ENCODE measurements at regions not wholly inside any gene's neighbourhood (a gene's known extent, or its start where the extent isn't known, plus 50 kb on each side); places are given as distances from the start of the nearest gene placed in this dataset.
"Not testable (repeated sequence)": the region's sequence is repeated elsewhere in the genome, so short reads cannot be mapped to it uniquely, and the experiment has no call there.

DNA sequence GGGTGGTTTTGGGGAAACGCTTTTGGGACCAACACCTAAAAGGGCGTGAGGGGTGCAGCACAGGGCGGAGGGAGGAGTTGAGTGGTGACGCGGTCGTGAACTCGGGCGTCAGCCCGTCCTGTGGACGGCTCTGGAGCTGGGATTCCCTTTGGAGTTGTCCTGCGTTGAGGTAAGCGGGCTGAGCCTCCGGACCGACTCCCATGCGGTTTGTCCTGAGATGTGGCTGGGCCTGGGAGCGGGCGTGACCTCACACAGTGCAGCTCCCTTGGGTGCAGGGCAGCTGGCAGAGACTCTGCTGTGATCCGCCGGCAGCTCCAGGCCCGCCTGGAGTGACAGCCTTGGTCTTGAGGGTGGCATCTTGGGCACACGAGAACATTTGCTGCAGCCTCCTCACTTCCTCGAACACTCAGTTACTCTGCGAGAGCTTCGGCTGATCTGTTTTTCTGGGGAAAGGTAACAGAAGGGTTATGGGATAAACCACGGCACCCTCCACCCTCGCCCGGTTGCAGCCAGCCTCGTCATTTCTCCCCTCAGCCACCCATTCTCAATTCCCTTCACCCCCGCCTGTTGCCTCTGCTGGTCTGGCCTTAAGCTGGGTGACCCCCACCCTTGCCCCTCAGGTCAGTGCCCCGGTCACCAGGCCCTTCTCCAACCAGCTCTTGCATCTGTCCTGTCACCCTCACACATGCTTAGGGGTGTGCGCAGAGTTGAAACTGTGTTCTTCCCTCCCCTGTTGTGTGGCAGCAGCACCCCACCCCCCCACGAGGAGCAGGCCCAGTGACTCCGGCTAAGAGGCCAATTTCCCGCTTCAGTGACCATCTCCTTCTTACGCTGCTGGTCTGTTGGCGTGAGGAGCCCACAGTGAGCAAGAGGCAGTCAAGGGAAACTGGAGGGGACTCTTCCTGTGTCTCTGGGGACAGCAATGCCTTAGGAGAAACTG is 94.2 kb upstream of the COL5A1 start:
- DNase-seq (ENCODE audit: low read depth), result no peak
- H3K4me3 ChIP-seq (ENCODE audit: control insufficient read depth, low read depth, low read length), result no peak overlapping the region
- TF ChIP-seq, protein P1, sequence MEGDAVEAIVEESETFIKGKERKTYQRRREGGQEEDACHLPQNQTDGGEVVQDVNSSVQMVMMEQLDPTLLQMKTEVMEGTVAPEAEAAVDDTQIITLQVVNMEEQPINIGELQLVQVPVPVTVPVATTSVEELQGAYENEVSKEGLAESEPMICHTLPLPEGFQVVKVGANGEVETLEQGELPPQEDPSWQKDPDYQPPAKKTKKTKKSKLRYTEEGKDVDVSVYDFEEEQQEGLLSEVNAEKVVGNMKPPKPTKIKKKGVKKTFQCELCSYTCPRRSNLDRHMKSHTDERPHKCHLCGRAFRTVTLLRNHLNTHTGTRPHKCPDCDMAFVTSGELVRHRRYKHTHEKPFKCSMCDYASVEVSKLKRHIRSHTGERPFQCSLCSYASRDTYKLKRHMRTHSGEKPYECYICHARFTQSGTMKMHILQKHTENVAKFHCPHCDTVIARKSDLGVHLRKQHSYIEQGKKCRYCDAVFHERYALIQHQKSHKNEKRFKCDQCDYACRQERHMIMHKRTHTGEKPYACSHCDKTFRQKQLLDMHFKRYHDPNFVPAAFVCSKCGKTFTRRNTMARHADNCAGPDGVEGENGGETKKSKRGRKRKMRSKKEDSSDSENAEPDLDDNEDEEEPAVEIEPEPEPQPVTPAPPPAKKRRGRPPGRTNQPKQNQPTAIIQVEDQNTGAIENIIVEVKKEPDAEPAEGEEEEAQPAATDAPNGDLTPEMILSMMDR (conservative IDR thresholded peaks at IDR 0.05; ENCODE audit: control insufficient read depth, insufficient read depth, low read depth, low read length), result no peak

DNA sequence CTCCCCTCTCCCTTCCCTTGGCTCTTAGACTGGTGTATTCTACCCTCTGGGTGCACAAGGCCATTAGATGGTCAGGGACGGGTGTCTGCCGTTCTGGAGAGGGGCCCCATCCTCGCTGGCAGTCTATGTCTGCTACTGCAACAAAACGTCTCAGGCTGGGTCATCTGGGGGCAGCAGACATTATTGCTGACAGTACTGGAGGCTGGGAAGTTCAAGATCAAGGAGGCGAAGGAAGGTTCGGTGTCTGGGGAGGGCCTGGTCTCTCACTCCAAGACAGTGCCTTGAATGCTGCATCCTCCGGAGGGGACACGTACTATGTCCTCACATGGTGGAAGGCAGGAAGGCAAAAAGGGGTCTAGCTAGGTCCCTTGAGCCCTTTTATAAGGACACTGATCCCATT is 93.4 kb upstream of the COL5A1 start:
- TF ChIP-seq, protein P1 (conservative IDR thresholded peaks at IDR 0.05; ENCODE audit: control insufficient read depth, insufficient read depth, low read depth, low read length), result no peak
- H3K4me3 ChIP-seq (ENCODE audit: control insufficient read depth, low read depth, low read length), result no peak overlapping the region
- DNase-seq (ENCODE audit: low read depth), result no peak

DNA sequence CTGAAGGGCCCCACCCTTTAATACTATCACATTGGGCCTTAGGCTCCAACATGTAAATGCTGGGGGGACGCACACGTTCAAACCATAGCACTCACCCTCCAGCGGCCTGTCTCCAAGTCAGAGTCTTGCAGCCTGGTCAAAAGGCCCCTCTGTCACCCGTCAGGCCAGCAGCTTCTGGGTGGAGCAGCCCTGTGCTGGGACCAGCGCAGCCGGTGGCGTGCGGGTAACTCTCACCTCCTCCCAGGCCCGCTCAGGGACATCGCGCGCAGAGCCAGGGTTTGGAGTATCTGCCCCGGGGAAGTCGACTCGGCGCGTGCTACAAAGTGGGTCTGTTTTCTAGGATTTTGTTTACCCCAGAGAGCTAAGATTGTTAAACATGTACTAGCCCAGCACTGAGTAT is 93.0 kb upstream of the COL5A1 start:
- no peak for DNase-seq (ENCODE audit: low read depth)
- H3K4me3 ChIP-seq (ENCODE audit: control insufficient read depth, low read depth, low read length), result no peak overlapping the region
- TF ChIP-seq, protein P1 (conservative IDR thresholded peaks at IDR 0.05; ENCODE audit: control insufficient read depth, insufficient read depth, low read depth, low read length), result no peak

DNA sequence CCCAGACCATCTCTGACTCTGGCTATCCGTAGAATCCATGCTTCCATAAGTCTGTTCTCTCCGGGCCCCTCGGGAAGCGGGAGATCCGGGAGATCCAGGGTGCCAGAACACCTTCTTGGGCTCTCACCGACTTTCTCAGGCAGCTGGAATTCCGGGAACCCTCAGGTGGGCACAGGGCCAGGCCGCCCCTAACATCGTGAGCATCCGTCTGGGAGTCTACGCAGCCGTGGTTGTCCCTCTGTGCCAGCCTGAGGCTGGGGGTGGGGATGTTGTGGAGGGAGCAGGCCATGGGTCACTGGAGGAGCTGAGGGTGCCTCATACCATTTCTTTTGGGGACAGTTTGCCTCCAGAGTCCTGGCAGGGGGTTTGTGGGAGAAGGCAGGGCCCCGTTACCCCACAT is 92.3 kb upstream of the COL5A1 start:
- no peak overlapping the region for H3K4me3 ChIP-seq (ENCODE audit: control insufficient read depth, low read depth, low read length)
- TF ChIP-seq, protein P1 (conservative IDR thresholded peaks at IDR 0.05; ENCODE audit: control insufficient read depth, insufficient read depth, low read depth, low read length), result no peak
- no peak for DNase-seq (ENCODE audit: low read depth)

DNA sequence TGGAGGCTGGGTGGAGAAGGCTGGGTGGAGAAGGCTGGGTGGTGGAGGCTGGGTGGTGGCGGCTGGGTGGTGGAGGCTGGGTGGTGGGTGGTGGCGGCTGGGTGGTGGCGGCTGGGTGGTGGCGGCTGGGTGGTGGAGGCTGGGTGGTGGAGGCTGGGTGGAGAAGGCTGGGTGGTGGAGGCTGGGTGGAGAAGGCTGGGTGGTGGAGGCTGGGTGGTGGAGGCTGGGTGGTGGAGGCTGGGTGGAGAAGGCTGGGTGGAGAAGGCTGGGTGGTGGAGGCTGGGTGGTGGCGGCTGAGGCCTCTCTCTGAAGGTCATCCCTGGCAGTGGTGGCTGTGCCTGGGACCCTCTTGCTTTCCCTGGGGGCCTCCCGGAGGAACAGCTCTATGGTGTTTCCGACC is 91.5 kb upstream of the COL5A1 start:
- not testable (repeated sequence) for DNase-seq (ENCODE audit: low read depth); H3K4me3 ChIP-seq (ENCODE audit: control insufficient read depth, low read depth, low read length)

DNA sequence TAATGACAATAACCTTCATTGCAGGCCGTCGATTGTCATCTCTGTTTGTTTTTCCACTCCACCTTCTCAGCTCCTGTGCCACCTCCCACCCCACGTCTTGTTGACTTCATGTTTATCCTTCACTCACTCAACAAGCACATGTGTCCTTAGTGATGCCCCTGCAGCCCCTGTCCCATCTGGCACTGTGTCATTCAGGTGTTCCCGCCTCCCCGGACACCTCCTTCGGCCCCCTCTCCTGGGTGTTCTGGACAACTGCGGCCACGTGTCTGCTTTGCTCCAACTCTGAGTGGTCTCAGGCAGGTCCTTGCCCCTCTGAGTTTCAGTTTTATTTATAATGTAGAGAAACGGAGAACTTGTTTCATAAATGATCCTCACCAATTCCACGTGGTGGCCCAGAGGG is 91.0 kb upstream of the COL5A1 start:
- no peak for DNase-seq (ENCODE audit: low read depth)
- H3K4me3 ChIP-seq (ENCODE audit: control insufficient read depth, low read depth, low read length), result no peak overlapping the region
- TF ChIP-seq, protein P1 (conservative IDR thresholded peaks at IDR 0.05; ENCODE audit: control insufficient read depth, insufficient read depth, low read depth, low read length), result no peak

DNA sequence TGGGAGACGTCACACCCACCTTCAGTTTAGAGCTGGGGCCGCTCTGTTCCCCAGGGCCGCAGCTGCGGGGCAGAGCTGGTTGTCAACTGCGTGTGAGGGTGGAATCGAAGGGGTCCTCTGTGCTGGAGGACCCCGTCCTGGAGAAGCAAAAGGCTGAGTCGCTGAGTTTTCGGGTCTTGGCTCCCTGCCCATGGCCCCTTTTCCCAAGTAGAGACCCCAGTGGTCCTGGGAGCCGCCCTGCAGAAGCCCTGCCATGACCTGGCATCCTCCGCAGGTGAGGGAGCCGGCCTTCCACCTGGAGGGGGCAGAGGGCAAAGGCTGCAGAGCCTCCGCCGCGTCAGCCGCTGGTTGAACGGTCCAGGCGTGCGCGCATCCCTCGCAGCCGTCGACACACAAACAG is 90.4 kb upstream of the COL5A1 start:
- no peak overlapping the region for H3K4me3 ChIP-seq (ENCODE audit: control insufficient read depth, low read depth, low read length)
- TF ChIP-seq, protein P1 (conservative IDR thresholded peaks at IDR 0.05; ENCODE audit: control insufficient read depth, insufficient read depth, low read depth, low read length), result no peak
- no peak for DNase-seq (ENCODE audit: low read depth)

Data from fibroblast of mammary gland (primary cell).